WTC11 (cell line): ENCODE measurements at regions not wholly inside any gene's neighbourhood (a gene's known extent, or its start where the extent isn't known, plus 50 kb on each side); places are given as distances from the start of the nearest gene placed in this dataset.

Experiments
- ATAC-seq: fragments of 200-7000 bp; cut with Tn5 transposase; 2 replicates; pipeline ENCODE4 v1.10.0; 2021; ENCODE audit warnings: mild to moderate bottlenecking, moderate library complexity
- CTCF ChIA-PET: fragments of 300-600 bp; sonication (Branson Sonifier 250); formaldehyde crosslinking; loops from one replicate; lab custom pipeline; 2021; ENCODE audit warnings: antibody characterized with exemption; lab: Charles Lee
- POLR2A ChIA-PET: fragments of 350-600 bp; sonication (Branson Sonifier 250); formaldehyde crosslinking; loops from one replicate; lab custom pipeline; 2021; ENCODE audit warnings: antibody characterized with exemption; lab: Charles Lee
- DNase-seq: peaks from one replicate; pipeline ENCODE4 v3.0.0; 2021; ENCODE audit warnings: low spot score
- H3K27ac Mint-ChIP-seq: 2 replicates; pipeline ENCODE4 v1.8.0; 2021; ENCODE audit warnings: mixed read lengths
- H3K27me3 Mint-ChIP-seq: 2 replicates; pipeline ENCODE4 v1.8.0; 2021; ENCODE audit warnings: low read depth, mild to moderate bottlenecking, moderate library complexity, mixed read lengths
- H3K36me3 Mint-ChIP-seq: 2 replicates; pipeline ENCODE4 v1.8.0; 2021; ENCODE audit warnings: mixed read lengths
- H3K4me1 Mint-ChIP-seq: 2 replicates; pipeline ENCODE4 v1.8.0; 2022; ENCODE audit warnings: mixed read lengths
- H3K4me3 Mint-ChIP-seq: 2 replicates; pipeline ENCODE4 v1.8.0; 2021; ENCODE audit warnings: mild to moderate bottlenecking, moderate library complexity, mixed read lengths
- H3K9me3 Mint-ChIP-seq: 2 replicates; pipeline ENCODE4 v1.8.0; 2021; ENCODE audit warnings: mixed read lengths
- EMX1 ChIP-seq: fragments of 250-450 bp; sonication (Bioruptor Pico); IDR thresholded peaks from 2 replicates; pipeline ENCODE4 v1.8.0; 2021; ENCODE audit warnings: mild to moderate bottlenecking
- FOXK1 ChIP-seq: sonication (generic); formaldehyde crosslinking; IDR thresholded peaks from 2 replicates; pipeline ENCODE4 v1.8.0; 2022; ENCODE audit warnings: mild to moderate bottlenecking, moderate library complexity, missing genetic modification reagents
- NFE2L1 ChIP-seq: sonication (generic); formaldehyde crosslinking; IDR thresholded peaks from 2 replicates; pipeline ENCODE4 v1.8.1; 2023; ENCODE audit warnings: missing genetic modification reagents
- NFYB ChIP-seq: sonication (generic); formaldehyde crosslinking; conservative IDR thresholded peaks from 2 replicates; pipeline ENCODE4 v1.8.0; 2022; ENCODE audit warnings: low read depth, missing genetic modification reagents
- NR2C2 ChIP-seq: sonication (generic); formaldehyde crosslinking; IDR thresholded peaks from 2 replicates; pipeline ENCODE4 v1.8.0; 2022; ENCODE audit warnings: mild to moderate bottlenecking, missing genetic modification reagents
- ZNF138 ChIP-seq: sonication (generic); formaldehyde crosslinking; conservative IDR thresholded peaks from 2 replicates; pipeline ENCODE4 v1.8.1; 2022; ENCODE audit warnings: mild to moderate bottlenecking, moderate library complexity, missing genetic modification reagents
- ZNF232 ChIP-seq: sonication (generic); formaldehyde crosslinking; IDR thresholded peaks from 2 replicates; pipeline ENCODE4 v1.8.0; 2022; ENCODE audit warnings: mild to moderate bottlenecking, missing genetic modification reagents
- ZNF423 ChIP-seq: fragments of 250-450 bp; sonication (Bioruptor Pico); IDR thresholded peaks from 2 replicates; pipeline ENCODE4 v2.1.2; 2022; ENCODE audit warnings: mild to moderate bottlenecking, moderate library complexity
- TF ChIP-seq, protein P1 (sequence below): sonication (generic); formaldehyde crosslinking; IDR thresholded peaks from 2 replicates; pipeline ENCODE4 v1.8.1; 2023; ENCODE audit warnings: mild to moderate bottlenecking, missing genetic modification reagents
- TF ChIP-seq, protein P2 (sequence below): sonication (generic); formaldehyde crosslinking; IDR thresholded peaks from 2 replicates; pipeline ENCODE4 v1.8.0; 2023; ENCODE audit warnings: mild to moderate bottlenecking, missing genetic modification reagents
- TF ChIP-seq, protein P3 (sequence below): sonication (generic); formaldehyde crosslinking; IDR thresholded peaks from 2 replicates; pipeline ENCODE4 v1.8.1; 2022; ENCODE audit warnings: mild to moderate bottlenecking, missing genetic modification reagents, moderate library complexity, borderline replicate concordance
- TF ChIP-seq, protein P4 (sequence below): fragments of 250-450 bp; sonication (Bioruptor Pico); IDR thresholded peaks from 2 replicates; pipeline ENCODE4 v1.9.0; 2021; ENCODE audit warnings: mild to moderate bottlenecking, borderline replicate concordance

DNA sequence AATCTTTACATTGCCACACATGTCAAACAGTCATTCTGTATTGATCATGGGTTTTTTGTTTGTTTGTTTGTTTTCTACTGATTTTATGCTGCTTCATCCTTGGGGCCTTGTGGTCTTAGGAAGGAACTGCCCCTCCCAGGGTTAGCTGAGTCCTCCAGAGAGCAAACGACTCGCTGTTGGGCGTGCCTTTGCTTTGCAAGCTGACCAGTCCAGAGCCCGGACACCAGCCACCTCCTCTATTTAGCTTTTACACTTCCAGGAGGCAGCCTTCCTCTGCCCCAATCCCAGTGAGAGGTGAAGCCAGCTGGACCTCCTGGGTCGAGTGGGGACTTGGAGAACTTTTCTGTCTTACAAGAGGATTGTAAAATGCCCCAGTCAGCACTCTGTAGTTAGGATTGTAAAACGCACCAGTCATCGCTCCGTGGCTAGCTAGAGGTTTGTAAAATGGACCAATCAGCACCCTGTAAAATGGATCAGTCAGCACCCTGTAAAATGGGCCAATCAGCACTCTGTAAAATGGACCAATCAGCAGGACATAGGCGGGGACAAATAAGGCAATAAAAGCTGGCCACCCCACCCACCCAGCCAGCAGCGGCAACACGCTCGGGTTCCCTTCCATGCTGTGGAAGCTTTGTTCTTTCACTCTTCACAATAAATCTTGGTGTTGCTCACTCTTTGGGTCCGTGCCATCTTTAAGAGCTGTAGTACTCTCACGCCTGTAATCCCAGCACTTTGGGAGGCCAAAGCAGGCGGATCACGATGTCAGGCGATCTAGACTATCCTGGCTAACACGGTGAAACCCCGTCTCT is 154.4 kb downstream of the ERCC6L2 start (continued):
- TF ChIP-seq, protein P1, sequence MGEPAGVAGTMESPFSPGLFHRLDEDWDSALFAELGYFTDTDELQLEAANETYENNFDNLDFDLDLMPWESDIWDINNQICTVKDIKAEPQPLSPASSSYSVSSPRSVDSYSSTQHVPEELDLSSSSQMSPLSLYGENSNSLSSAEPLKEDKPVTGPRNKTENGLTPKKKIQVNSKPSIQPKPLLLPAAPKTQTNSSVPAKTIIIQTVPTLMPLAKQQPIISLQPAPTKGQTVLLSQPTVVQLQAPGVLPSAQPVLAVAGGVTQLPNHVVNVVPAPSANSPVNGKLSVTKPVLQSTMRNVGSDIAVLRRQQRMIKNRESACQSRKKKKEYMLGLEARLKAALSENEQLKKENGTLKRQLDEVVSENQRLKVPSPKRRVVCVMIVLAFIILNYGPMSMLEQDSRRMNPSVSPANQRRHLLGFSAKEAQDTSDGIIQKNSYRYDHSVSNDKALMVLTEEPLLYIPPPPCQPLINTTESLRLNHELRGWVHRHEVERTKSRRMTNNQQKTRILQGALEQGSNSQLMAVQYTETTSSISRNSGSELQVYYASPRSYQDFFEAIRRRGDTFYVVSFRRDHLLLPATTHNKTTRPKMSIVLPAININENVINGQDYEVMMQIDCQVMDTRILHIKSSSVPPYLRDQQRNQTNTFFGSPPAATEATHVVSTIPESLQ (CRISPR knock-in tag), result no peak
- TF ChIP-seq, protein P2, sequence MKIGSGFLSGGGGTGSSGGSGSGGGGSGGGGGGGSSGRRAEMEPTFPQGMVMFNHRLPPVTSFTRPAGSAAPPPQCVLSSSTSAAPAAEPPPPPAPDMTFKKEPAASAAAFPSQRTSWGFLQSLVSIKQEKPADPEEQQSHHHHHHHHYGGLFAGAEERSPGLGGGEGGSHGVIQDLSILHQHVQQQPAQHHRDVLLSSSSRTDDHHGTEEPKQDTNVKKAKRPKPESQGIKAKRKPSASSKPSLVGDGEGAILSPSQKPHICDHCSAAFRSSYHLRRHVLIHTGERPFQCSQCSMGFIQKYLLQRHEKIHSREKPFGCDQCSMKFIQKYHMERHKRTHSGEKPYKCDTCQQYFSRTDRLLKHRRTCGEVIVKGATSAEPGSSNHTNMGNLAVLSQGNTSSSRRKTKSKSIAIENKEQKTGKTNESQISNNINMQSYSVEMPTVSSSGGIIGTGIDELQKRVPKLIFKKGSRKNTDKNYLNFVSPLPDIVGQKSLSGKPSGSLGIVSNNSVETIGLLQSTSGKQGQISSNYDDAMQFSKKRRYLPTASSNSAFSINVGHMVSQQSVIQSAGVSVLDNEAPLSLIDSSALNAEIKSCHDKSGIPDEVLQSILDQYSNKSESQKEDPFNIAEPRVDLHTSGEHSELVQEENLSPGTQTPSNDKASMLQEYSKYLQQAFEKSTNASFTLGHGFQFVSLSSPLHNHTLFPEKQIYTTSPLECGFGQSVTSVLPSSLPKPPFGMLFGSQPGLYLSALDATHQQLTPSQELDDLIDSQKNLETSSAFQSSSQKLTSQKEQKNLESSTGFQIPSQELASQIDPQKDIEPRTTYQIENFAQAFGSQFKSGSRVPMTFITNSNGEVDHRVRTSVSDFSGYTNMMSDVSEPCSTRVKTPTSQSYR, result no peak
- TF ChIP-seq EMX1 (CRISPR knock-in tag), result no peak

DNA sequence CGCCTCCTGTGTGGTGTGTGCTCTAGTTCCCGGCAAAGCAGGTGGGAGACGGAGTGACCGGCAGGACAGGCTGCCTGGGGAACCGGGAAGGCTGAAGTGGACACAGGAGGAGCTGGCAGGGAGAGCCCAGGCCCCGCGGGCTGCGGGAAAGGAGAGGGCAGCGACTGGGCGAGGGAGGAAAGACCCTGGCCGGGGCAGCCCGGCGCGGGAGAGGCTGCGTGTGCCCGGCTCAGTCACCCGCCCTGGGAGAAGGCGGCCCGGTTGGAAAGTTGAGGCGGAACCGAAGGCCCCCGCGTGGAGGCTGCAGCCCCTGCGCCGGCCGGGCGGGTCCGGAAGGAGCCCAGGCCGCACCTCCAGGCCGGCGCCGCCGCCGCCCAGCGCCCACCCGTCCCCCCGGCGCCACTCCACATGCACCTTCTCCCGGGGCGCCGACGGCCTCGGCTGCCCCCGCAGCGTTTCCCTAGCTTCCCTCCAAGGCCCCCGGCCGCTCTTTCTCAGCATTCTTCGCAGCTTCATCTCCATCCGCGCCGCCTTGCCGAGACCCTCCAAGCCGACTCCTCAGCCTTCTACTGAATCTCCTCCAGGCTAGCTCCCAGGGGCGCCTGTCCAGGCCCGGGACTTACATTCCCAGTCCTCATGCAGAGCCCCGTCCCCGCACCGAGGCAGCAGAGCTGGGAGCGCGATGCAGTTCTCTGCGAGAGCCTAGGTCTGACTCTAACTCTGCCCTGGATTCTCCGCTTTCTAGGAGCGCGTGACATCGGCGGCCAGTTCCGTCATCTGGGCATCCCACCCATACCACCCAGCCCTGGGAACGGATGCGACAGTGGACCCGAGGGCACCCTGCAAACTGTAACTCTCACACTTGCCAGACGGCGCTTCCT is 152.0 kb downstream of the ERCC6L2 start:
- Mint-ChIP-seq H3K36me3 (no peaks in the 10 kb centered on the region), H3K27me3 (peaks cover 73% of the 10 kb centered on the region), H3K9me3 (no peaks in the 10 kb centered on the region), H3K4me1 (peaks cover 14% of the 10 kb centered on the region), H3K4me3 (peak overlapping the region; percentile 71), H3K27ac (no peak overlapping the region)
- POLR2A ChIA-PET, result interaction anchor here (0.7 kb wide), 1 partner anchor 184 kb away, joined by 3 read pairs; no protein-coding TSS in a partner anchor
- TF ChIP-seq ZNF232 (CRISPR knock-in tag), result 0 out of 2 replicates have a peak, but pooled peaks have one; percentile 27
- no peak for TF ChIP-seq FOXK1 (CRISPR knock-in tag)
- CTCF ChIA-PET, result interaction anchor here (0.6 to 1.2 kb wide), 4 partner anchors 34 to 291 kb away, joined by 3 to 10 read pairs (median 5); no protein-coding TSS in a partner anchor
- DNase-seq (peak; percentile 43), ATAC-seq (peak; percentile 21)

DNA sequence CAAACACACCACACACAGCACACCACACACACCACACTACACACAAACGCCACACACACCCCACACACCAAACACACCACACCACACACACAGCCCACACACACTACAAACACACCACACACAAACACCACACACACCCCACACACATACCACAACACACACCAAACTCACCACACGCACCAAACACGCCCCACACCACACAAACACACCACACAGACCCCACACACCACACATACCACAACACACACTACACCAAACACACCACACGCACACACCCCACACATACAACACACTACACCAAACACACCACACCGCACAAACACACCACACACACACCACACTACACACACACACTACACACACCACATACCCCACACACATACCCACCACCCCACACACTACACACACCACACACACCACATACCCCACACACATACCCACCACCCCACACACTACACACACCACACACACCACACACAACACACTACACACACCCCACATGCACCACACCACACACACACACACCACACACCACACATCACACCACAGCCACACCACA is 151.2 kb downstream of the ERCC6L2 start:
- ChIA-PET POLR2A (no interaction called here), CTCF (interaction anchor here (0.6 to 1.6 kb wide), 27 partner anchors 8 to 844 kb away, joined by 3 to 17 read pairs (median 4); no protein-coding TSS in a partner anchor)
- Mint-ChIP-seq H3K36me3 (no peaks in the 10 kb centered on the region), H3K27ac (no peak overlapping the region), H3K4me3 (peak overlapping the region; percentile 53), H3K4me1 (peaks cover 20% of the 10 kb centered on the region), H3K9me3 (no peaks in the 10 kb centered on the region), H3K27me3 (peaks cover 80% of the 10 kb centered on the region)
- ATAC-seq, result no peak
- DNase-seq, result no peak
- TF ChIP-seq NFYB (no peak), NFE2L1 (peak; percentile 77), ZNF423 (no peak), ZNF138 (CRISPR knock-in tag) (no peak), NR2C2 (CRISPR knock-in tag) (no peak)
- TF ChIP-seq, protein P3, sequence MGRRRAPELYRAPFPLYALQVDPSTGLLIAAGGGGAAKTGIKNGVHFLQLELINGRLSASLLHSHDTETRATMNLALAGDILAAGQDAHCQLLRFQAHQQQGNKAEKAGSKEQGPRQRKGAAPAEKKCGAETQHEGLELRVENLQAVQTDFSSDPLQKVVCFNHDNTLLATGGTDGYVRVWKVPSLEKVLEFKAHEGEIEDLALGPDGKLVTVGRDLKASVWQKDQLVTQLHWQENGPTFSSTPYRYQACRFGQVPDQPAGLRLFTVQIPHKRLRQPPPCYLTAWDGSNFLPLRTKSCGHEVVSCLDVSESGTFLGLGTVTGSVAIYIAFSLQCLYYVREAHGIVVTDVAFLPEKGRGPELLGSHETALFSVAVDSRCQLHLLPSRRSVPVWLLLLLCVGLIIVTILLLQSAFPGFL, result no peak
- TF ChIP-seq, protein P4, sequence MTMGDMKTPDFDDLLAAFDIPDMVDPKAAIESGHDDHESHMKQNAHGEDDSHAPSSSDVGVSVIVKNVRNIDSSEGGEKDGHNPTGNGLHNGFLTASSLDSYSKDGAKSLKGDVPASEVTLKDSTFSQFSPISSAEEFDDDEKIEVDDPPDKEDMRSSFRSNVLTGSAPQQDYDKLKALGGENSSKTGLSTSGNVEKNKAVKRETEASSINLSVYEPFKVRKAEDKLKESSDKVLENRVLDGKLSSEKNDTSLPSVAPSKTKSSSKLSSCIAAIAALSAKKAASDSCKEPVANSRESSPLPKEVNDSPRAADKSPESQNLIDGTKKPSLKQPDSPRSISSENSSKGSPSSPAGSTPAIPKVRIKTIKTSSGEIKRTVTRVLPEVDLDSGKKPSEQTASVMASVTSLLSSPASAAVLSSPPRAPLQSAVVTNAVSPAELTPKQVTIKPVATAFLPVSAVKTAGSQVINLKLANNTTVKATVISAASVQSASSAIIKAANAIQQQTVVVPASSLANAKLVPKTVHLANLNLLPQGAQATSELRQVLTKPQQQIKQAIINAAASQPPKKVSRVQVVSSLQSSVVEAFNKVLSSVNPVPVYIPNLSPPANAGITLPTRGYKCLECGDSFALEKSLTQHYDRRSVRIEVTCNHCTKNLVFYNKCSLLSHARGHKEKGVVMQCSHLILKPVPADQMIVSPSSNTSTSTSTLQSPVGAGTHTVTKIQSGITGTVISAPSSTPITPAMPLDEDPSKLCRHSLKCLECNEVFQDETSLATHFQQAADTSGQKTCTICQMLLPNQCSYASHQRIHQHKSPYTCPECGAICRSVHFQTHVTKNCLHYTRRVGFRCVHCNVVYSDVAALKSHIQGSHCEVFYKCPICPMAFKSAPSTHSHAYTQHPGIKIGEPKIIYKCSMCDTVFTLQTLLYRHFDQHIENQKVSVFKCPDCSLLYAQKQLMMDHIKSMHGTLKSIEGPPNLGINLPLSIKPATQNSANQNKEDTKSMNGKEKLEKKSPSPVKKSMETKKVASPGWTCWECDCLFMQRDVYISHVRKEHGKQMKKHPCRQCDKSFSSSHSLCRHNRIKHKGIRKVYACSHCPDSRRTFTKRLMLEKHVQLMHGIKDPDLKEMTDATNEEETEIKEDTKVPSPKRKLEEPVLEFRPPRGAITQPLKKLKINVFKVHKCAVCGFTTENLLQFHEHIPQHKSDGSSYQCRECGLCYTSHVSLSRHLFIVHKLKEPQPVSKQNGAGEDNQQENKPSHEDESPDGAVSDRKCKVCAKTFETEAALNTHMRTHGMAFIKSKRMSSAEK, result no peak
